Spinal cord (tissue), 9 donors: ENCODE measurements at regions not wholly inside any gene's neighbourhood (a gene's known extent, or its start where the extent isn't known, plus 50 kb on each side); places are given as distances from the start of the nearest gene placed in this dataset.
"Not testable (repeated sequence)": the region's sequence is repeated elsewhere in the genome, so short reads cannot be mapped to it uniquely, and the experiment has no call there.

Experiments used
- DNase-seq, 6 donors: peaks; one replicate each; pipeline versions ENCODE4 v3.0.0 to v3.0.0-alpha.2; 2013 to 2015; ENCODE audit warnings: low spot score in 6 of 6, low read depth in 4 of 6
- H3K27ac ChIP-seq: one replicate; pipeline ENCODE4 v1.5.1; 2013; ENCODE audit warnings: low read depth, low read length, control low read depth
- H3K27me3 ChIP-seq: one replicate; pipeline ENCODE4 v1.6.1; 2013; ENCODE audit warnings: low read length; ENCODE audit not compliant: control insufficient read depth, insufficient read depth
- H3K36me3 ChIP-seq: one replicate; pipeline ENCODE4 v1.6.1; 2013; ENCODE audit warnings: low read length; ENCODE audit not compliant: control insufficient read depth, insufficient read depth
- H3K4me1 ChIP-seq: one replicate; pipeline ENCODE4 v1.6.1; 2013; ENCODE audit warnings: low read length; ENCODE audit not compliant: control insufficient read depth, insufficient read depth
- H3K4me3 ChIP-seq: one replicate; pipeline ENCODE4 v1.5.1; 2013; ENCODE audit warnings: low read depth, low read length, control low read depth
- H3K9me3 ChIP-seq: one replicate; pipeline ENCODE4 v1.6.1; 2013; ENCODE audit warnings: low read length; ENCODE audit not compliant: control insufficient read depth, insufficient read depth
- WGBS: methylation state at CpG from one replicate; pipeline ENCODE4 v1.1.5; 2013; ENCODE audit warnings: missing lambda C conversion rate; ENCODE audit not compliant: insufficient coverage; 5-methylcytosine and 5-hydroxymethylcytosine counted together
- donor health status: healthy.

- H3K36me3 ChIP-seq, H3K27me3 ChIP-seq, H3K9me3 ChIP-seq, H3K4me1 ChIP-seq, H3K27ac ChIP-seq, H3K4me3 ChIP-seq, DNase-seq: not testable (repeated sequence)
- 97% methylated on average over 9 of the region's 9 CpGs for WGBS
Observed at GRCh38 chr15:53183449-53183848, 393.3 kb upstream of the ONECUT1 start.

- Histone ChIP-seq H3K36me3 (no peaks in the 10 kb centered on the region), H3K4me3 (no peak overlapping the region), H3K9me3 (no peaks in the 10 kb centered on the region), H3K4me1 (no peaks in the 10 kb centered on the region), H3K27ac (no peak overlapping the region), H3K27me3 (no peaks in the 10 kb centered on the region)
- no peak for DNase-seq
- WGBS, result no CpG with 5 or more reads among the region's 1 CpG
Observed at GRCh38 chr15:53171571-53171970, 381.4 kb upstream of the ONECUT1 start.

GRCh38 chr15:53166684-53167201 lies 376.6 kb upstream of the ONECUT1 start:
- H3K4me3 ChIP-seq, result no peak overlapping the region
- WGBS, result no CpG with 5 or more reads among the region's 2 CpGs
- no peak for DNase-seq
- H3K36me3 ChIP-seq, result no peaks in the 10 kb centered on the region
- H3K27me3 ChIP-seq, result no peaks in the 10 kb centered on the region
- no peaks in the 10 kb centered on the region for H3K9me3 ChIP-seq
- no peak overlapping the region for H3K27ac ChIP-seq
- no peaks in the 10 kb centered on the region for H3K4me1 ChIP-seq

- H3K9me3 ChIP-seq, result no peaks in the 10 kb centered on the region
- DNase-seq, result no peak
- 100% methylated on average over 1 of the region's 7 CpGs for WGBS
- no peaks in the 10 kb centered on the region for H3K27me3 ChIP-seq
- no peaks in the 10 kb centered on the region for H3K4me1 ChIP-seq
- H3K36me3 ChIP-seq, result no peaks in the 10 kb centered on the region
- no peak overlapping the region for H3K27ac ChIP-seq
- no peak overlapping the region for H3K4me3 ChIP-seq
Observed at GRCh38 chr15:53165988-53166683, 376.0 kb upstream of the ONECUT1 start.

GRCh38 chr15:53160092-53160704 lies 370.1 kb upstream of the ONECUT1 start:
- Histone ChIP-seq H3K4me1 (peaks cover 4% of the 10 kb centered on the region), H3K9me3 (no peaks in the 10 kb centered on the region), H3K27ac (no peak overlapping the region), H3K36me3 (no peaks in the 10 kb centered on the region), H3K27me3 (no peaks in the 10 kb centered on the region), H3K4me3 (no peak overlapping the region)
- 88% methylated on average over 1 of the region's 3 CpGs for WGBS
- DNase-seq, result peak in 3 of 6 donors; percentile 2 to 41 (median 27)

GRCh38 chr15:53159458-53159857 lies 369.3 kb upstream of the ONECUT1 start:
- H3K27ac ChIP-seq, result no peak overlapping the region
- no peaks in the 10 kb centered on the region for H3K36me3 ChIP-seq
- DNase-seq, result no peak
- no peaks in the 10 kb centered on the region for H3K9me3 ChIP-seq
- H3K4me3 ChIP-seq, result no peak overlapping the region
- peaks cover 4% of the 10 kb centered on the region for H3K4me1 ChIP-seq
- H3K27me3 ChIP-seq, result no peaks in the 10 kb centered on the region

GRCh38 chr15:53158995-53159394 lies 368.9 kb upstream of the ONECUT1 start:
- Histone ChIP-seq H3K36me3 (no peaks in the 10 kb centered on the region), H3K4me1 (peaks cover 4% of the 10 kb centered on the region), H3K9me3 (no peaks in the 10 kb centered on the region), H3K27ac (no peak overlapping the region), H3K4me3 (no peak overlapping the region), H3K27me3 (no peaks in the 10 kb centered on the region)
- WGBS, result 90% methylated on average over 1 of the region's 3 CpGs
- DNase-seq, result no peak

- Histone ChIP-seq H3K27ac (no peak overlapping the region), H3K36me3 (no peaks in the 10 kb centered on the region), H3K4me1 (no peaks in the 10 kb centered on the region), H3K9me3 (no peaks in the 10 kb centered on the region), H3K4me3 (no peak overlapping the region), H3K27me3 (no peaks in the 10 kb centered on the region)
- peak in 2 of 6 donors; percentile 3 to 36 for DNase-seq
- WGBS, result 34% methylated on average over 6 of the region's 6 CpGs
Observed at GRCh38 chr15:53133255-53133850, 343.2 kb upstream of the ONECUT1 start.

GRCh38 chr15:53130943-53131342 lies 340.8 kb upstream of the ONECUT1 start:
- H3K27me3 ChIP-seq, result no peaks in the 10 kb centered on the region
- no peak overlapping the region for H3K4me3 ChIP-seq
- no peak overlapping the region for H3K27ac ChIP-seq
- H3K36me3 ChIP-seq, result no peaks in the 10 kb centered on the region
- DNase-seq, result no peak
- H3K9me3 ChIP-seq, result no peaks in the 10 kb centered on the region
- H3K4me1 ChIP-seq, result no peaks in the 10 kb centered on the region
- 85% methylated on average over 3 of the region's 3 CpGs for WGBS
